ENCODE measurements at regions not wholly inside any gene's neighbourhood (a gene's known extent, or its start where the extent isn't known, plus 50 kb on each side); places are given as distances from the start of the nearest gene placed in this dataset.

- Histone ChIP-seq H3K9ac (ENCODE audit: extremely low read depth, insufficient read length, low read length) (no peak overlapping the region), H2BK12ac (ENCODE audit: insufficient read length, low read depth, low read length) (no peak overlapping the region), H4K20me1 (ENCODE audit: control insufficient read depth, insufficient read depth, insufficient read length) (no peaks in the 10 kb centered on the region), H3K23me2 (ENCODE audit: insufficient read length, low read depth, low read length, poor library complexity, severe bottlenecking) (no peaks in the 10 kb centered on the region), H2BK120ac (ENCODE audit: low read depth, low read length, poor library complexity, severe bottlenecking) (no peak overlapping the region), H4K5ac (ENCODE audit: insufficient read length, low read depth, low read length) (no peak overlapping the region), H3K14ac (ENCODE audit: insufficient read depth, low read length) (no peak overlapping the region), H3K4me1 (ENCODE audit: insufficient read depth, low read length) (no peaks in the 10 kb centered on the region), H3K79me2 (ENCODE audit: insufficient read depth, low read length) (no peaks in the 10 kb centered on the region), H4K91ac (ENCODE audit: insufficient read length, low read depth, low read length) (no peak overlapping the region), H3K9me3 (ENCODE audit: control insufficient read depth, low read depth, low read length) (peaks cover 12% of the 10 kb centered on the region), H2BK5ac (ENCODE audit: insufficient read length, low read length) (no peak overlapping the region), H4K8ac (replicated peaks; ENCODE audit: insufficient read length, low read depth, low read length) (no peak overlapping the region), H3K4me2 (ENCODE audit: insufficient read depth, insufficient read length, low read length) (no peak overlapping the region), H2BK15ac (ENCODE audit: low read depth, low read length) (no peak overlapping the region), H3K23ac (ENCODE audit: insufficient read length, low read depth, low read length) (no peak overlapping the region), H3K27me3 (ENCODE audit: insufficient read depth, low read length) (no peaks in the 10 kb centered on the region), H3K79me1 (ENCODE audit: insufficient read depth, low read depth, low read length, poor library complexity, severe bottlenecking) (no peaks in the 10 kb centered on the region), H3K18ac (ENCODE audit: insufficient read length, low read depth, low read length) (no peak overlapping the region), H3K56ac (ENCODE audit: insufficient read length, low read depth, low read length) (no peak overlapping the region), H3T11ph (ENCODE audit: low read length) (no peak overlapping the region), H2AFZ (ENCODE audit: low read length) (no peak overlapping the region), H3K4ac (ENCODE audit: low read depth, low read length) (no peak overlapping the region), H2AK5ac (ENCODE audit: insufficient read length, low read length) (no peak overlapping the region), H2BK20ac (ENCODE audit: low read depth, low read length, poor library complexity, severe bottlenecking) (no peak overlapping the region), H3K27ac (ENCODE audit: insufficient read length, low read depth, low read length) (no peak overlapping the region)
- 0 out of 4 replicates have a peak, but pooled peaks cover 0 to 3% of the 10 kb centered on the region in 2 experiments for H3K4me1 Mint-ChIP-seq
- peaks cover 0 to 16% (median 4%) of the 10 kb centered on the region in 3 experiments; a peak in 6 of 7 replicates for H3K36me3 Mint-ChIP-seq (ENCODE audit: insufficient read depth in 1 of 3, low read depth in 3 of 3)
- no CpG with 5 or more reads among the region's 4 CpGs for WGBS (ENCODE audit: extremely low coverage, insufficient read length, low lambda C conversion rate)
- H3K27me3 Mint-ChIP-seq (ENCODE audit: low read depth) = no peaks in the 10 kb centered on the region; the same call in 1 of the 2 replicates
- H3K27ac Mint-ChIP-seq = no peak overlapping the region
- no peak for TF ChIP-seq CTCF (conservative IDR thresholded peaks at IDR 0.05)
- H3K9me3 Mint-ChIP-seq = peaks cover 50 to 66% of the 10 kb centered on the region in 2 experiments
- DNase-seq = no peak
- H3K4me3 Mint-ChIP-seq = no peak overlapping the region
Measured at GRCh38 chrX:39508300-39508692, 589.5 kb downstream of the BCOR start.

All from H9 (cell line).